ENCODE measurements at regions not wholly inside any gene's neighbourhood (a gene's known extent, or its start where the extent isn't known, plus 50 kb on each side); places are given as distances from the start of the nearest gene placed in this dataset.

DNA sequence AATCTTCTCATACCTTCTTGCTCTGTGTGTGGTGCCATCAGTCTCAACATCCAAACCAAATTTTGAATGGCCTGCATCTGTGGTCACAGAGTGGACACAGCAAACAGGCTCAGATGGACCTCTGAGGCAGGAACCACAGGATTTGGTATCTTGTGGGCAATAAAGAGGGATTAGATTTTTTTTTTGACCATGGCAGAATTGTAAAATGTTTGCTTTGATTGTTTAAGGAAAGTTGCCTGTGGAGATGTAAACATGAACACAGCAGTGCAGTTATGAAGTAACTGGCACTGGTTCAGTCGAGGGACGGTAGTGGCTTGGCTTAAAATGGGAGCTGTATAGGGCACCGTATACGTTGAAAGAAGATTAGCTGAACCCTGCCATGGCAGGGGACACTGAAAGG is 464.7 kb downstream of the SH2D4B start:
- 86% methylated on average over 4 of the region's 4 CpGs for WGBS (ENCODE audit: low lambda C conversion rate, missing lambda C conversion rate)
- no peak for DNase-seq (ENCODE audit: low spot score)

DNA sequence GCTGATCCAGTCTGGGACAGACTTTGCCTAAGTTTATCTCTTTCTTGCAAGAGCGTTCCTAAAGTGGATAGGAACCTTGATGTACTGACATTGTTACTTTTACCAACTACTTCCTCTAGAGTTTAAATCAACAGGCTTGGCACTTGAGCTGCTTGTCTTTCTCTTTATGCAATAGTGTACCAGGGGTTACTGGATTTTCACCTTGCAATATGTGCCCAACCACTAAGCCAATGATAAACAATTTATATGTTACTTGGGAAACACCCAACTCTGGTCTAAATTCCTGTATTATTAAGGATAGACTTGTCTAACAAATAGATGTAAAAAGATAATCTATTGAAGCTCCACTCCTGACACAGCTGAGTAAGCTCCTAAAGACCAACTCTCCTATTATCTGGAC is 470.2 kb downstream of the SH2D4B start:
- TF ChIP-seq EZH2phosphoT487 (IDR thresholded peaks at IDR 0.05; ENCODE audit: low read depth, severe bottlenecking, unreplicated experiment): no peak
- TF ChIP-seq, protein P1, sequence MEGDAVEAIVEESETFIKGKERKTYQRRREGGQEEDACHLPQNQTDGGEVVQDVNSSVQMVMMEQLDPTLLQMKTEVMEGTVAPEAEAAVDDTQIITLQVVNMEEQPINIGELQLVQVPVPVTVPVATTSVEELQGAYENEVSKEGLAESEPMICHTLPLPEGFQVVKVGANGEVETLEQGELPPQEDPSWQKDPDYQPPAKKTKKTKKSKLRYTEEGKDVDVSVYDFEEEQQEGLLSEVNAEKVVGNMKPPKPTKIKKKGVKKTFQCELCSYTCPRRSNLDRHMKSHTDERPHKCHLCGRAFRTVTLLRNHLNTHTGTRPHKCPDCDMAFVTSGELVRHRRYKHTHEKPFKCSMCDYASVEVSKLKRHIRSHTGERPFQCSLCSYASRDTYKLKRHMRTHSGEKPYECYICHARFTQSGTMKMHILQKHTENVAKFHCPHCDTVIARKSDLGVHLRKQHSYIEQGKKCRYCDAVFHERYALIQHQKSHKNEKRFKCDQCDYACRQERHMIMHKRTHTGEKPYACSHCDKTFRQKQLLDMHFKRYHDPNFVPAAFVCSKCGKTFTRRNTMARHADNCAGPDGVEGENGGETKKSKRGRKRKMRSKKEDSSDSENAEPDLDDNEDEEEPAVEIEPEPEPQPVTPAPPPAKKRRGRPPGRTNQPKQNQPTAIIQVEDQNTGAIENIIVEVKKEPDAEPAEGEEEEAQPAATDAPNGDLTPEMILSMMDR (IDR thresholded peaks at IDR 0.05; ENCODE audit: poor library complexity): no peak
- no peak for TF ChIP-seq EZH2 (IDR thresholded peaks at IDR 0.05; ENCODE audit: borderline replicate concordance)
- 63% methylated on average over 1 of the region's 1 CpG for WGBS (ENCODE audit: low lambda C conversion rate, missing lambda C conversion rate)

More for the DNA sequence above, 464.7 kb downstream of the SH2D4B start:
- Histone ChIP-seq H2AFZ (no peak overlapping the region), H3K9me3 (ENCODE audit: low read depth) (no peaks in the 10 kb centered on the region), H4K20me1 (ENCODE audit: insufficient read depth, poor library complexity, severe bottlenecking) (no peaks in the 10 kb centered on the region), H3K4me1 (ENCODE audit: insufficient read depth) (no peaks in the 10 kb centered on the region), H3K4me3 (no peak overlapping the region), H3K27me3 (no peaks in the 10 kb centered on the region), H3K36me3 (replicated peaks; ENCODE audit: insufficient read depth, low read depth) (no peaks in the 10 kb centered on the region), H3K27ac (no peak overlapping the region), H3K4me2 (no peak overlapping the region), H3K79me2 (no peaks in the 10 kb centered on the region), H3K9me2 (replicated peaks; ENCODE audit: insufficient read depth) (no peaks in the 10 kb centered on the region)
- TF ChIP-seq, protein P1 (IDR thresholded peaks at IDR 0.05; ENCODE audit: poor library complexity): no peak
- no peak for TF ChIP-seq EZH2phosphoT487 (IDR thresholded peaks at IDR 0.05; ENCODE audit: low read depth, severe bottlenecking, unreplicated experiment)
- TF ChIP-seq EZH2 (IDR thresholded peaks at IDR 0.05; ENCODE audit: borderline replicate concordance): no peak

DNA sequence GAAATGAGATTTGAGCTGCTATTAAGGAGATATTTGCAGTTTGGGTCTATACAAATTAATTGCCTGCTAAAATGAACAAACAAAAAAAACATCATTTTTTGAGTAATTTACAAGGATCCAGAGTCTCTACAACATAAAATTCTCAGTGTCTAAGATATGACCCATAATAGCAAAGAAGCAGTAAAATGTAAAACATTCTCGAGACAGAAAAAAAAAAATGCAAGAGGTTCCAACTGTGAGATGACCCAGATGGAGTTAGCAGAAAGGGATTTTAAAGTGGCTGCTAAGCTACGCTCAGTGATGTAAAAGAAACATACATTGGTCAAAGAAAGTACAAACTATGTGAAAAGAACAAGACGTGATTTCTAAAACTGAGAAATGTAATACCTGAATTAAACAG is 471.0 kb downstream of the SH2D4B start:
- Histone ChIP-seq H4K20me1 (ENCODE audit: insufficient read depth, poor library complexity, severe bottlenecking) (no peaks in the 10 kb centered on the region), H3K79me2 (no peaks in the 10 kb centered on the region), H3K4me1 (ENCODE audit: insufficient read depth) (no peaks in the 10 kb centered on the region), H3K4me3 (no peak overlapping the region), H3K27me3 (no peaks in the 10 kb centered on the region), H3K4me2 (no peak overlapping the region), H2AFZ (no peak overlapping the region), H3K9me3 (ENCODE audit: low read depth) (no peaks in the 10 kb centered on the region), H3K27ac (no peak overlapping the region), H3K9me2 (replicated peaks; ENCODE audit: insufficient read depth) (no peaks in the 10 kb centered on the region), H3K36me3 (replicated peaks; ENCODE audit: insufficient read depth, low read depth) (no peaks in the 10 kb centered on the region)
- DNase-seq (ENCODE audit: low spot score): no peak
- TF ChIP-seq, protein P1 (IDR thresholded peaks at IDR 0.05; ENCODE audit: poor library complexity): no peak
- TF ChIP-seq EZH2phosphoT487 (IDR thresholded peaks at IDR 0.05; ENCODE audit: low read depth, severe bottlenecking, unreplicated experiment): no peak
- no peak for TF ChIP-seq EZH2 (IDR thresholded peaks at IDR 0.05; ENCODE audit: borderline replicate concordance)
- WGBS (ENCODE audit: low lambda C conversion rate, missing lambda C conversion rate): 82% methylated on average over 3 of the region's 3 CpGs

More for the DNA sequence above, 470.2 kb downstream of the SH2D4B start:
- no peak overlapping the region for H3K4me2 ChIP-seq
- no peak overlapping the region for H3K27ac ChIP-seq
- H3K27me3 ChIP-seq: no peaks in the 10 kb centered on the region
- H3K4me3 ChIP-seq: no peak overlapping the region
- no peaks in the 10 kb centered on the region for H3K36me3 ChIP-seq (replicated peaks; ENCODE audit: insufficient read depth, low read depth)
- H3K4me1 ChIP-seq (ENCODE audit: insufficient read depth): no peaks in the 10 kb centered on the region
- no peak overlapping the region for H2AFZ ChIP-seq
- no peaks in the 10 kb centered on the region for H3K9me3 ChIP-seq (ENCODE audit: low read depth)
- DNase-seq (ENCODE audit: low spot score): no peak
- no peaks in the 10 kb centered on the region for H4K20me1 ChIP-seq (ENCODE audit: insufficient read depth, poor library complexity, severe bottlenecking)
- no peaks in the 10 kb centered on the region for H3K9me2 ChIP-seq (replicated peaks; ENCODE audit: insufficient read depth)
- no peaks in the 10 kb centered on the region for H3K79me2 ChIP-seq

DNA sequence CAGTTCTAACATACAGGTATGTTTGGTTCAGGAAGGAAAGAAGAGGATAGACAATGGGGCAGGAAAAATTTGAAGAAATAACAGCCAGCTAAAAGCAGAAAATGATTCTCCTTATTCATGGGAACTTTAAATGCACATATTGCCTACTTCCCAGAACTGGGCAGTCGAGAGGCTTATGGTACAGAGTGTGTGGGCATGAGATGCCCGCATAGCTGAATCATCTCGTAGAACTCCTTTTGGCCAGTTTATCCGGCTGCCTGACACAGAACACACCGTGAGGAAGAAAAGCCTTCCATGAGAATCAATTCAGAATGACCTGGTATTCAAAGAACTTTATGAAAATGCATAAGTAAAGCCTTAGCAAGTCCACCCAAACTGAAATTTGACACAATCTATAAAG is 471.6 kb downstream of the SH2D4B start:
- Histone ChIP-seq H3K79me2 (no peaks in the 10 kb centered on the region), H3K27ac (no peak overlapping the region), H4K20me1 (ENCODE audit: insufficient read depth, poor library complexity, severe bottlenecking) (no peaks in the 10 kb centered on the region), H2AFZ (no peak overlapping the region), H3K4me3 (no peak overlapping the region), H3K9me3 (ENCODE audit: low read depth) (no peaks in the 10 kb centered on the region), H3K27me3 (no peaks in the 10 kb centered on the region), H3K4me2 (no peak overlapping the region), H3K9me2 (replicated peaks; ENCODE audit: insufficient read depth) (no peaks in the 10 kb centered on the region), H3K4me1 (ENCODE audit: insufficient read depth) (no peaks in the 10 kb centered on the region), H3K36me3 (replicated peaks; ENCODE audit: insufficient read depth, low read depth) (no peaks in the 10 kb centered on the region)
- TF ChIP-seq, protein P1 (IDR thresholded peaks at IDR 0.05; ENCODE audit: poor library complexity): no peak
- TF ChIP-seq EZH2phosphoT487 (IDR thresholded peaks at IDR 0.05; ENCODE audit: low read depth, severe bottlenecking, unreplicated experiment) (no peak), EZH2 (IDR thresholded peaks at IDR 0.05; ENCODE audit: borderline replicate concordance) (no peak)
- no peak for DNase-seq (ENCODE audit: low spot score)
- WGBS (ENCODE audit: low lambda C conversion rate, missing lambda C conversion rate): 93% methylated on average over 5 of the region's 5 CpGs
